Activated T-cell treated with anti-CD3 and anti-CD28 coated beads, Interleukin-2, amount 50 U/mL, for 24 hours (primary cell): ENCODE measurements at regions not wholly inside any gene's neighbourhood (a gene's known extent, or its start where the extent isn't known, plus 50 kb on each side); places are given as distances from the start of the nearest gene placed in this dataset.

ENCODE experiments used
- DNase-seq: peaks from one replicate; pipeline ENCODE4 v3.0.0-alpha.2; 2020
- H3K27ac Mint-ChIP-seq: 2 replicates; pipeline ENCODE4 v1.8.0; 2020; ENCODE audit warnings: mild to moderate bottlenecking, mixed read lengths
- H3K27me3 Mint-ChIP-seq: 2 replicates; pipeline ENCODE4 v1.8.0; 2020; ENCODE audit warnings: mixed read lengths
- H3K36me3 Mint-ChIP-seq: 2 replicates; pipeline ENCODE4 v1.8.0; 2020; ENCODE audit warnings: low read depth, mixed read lengths
- H3K4me1 Mint-ChIP-seq: 2 replicates; pipeline ENCODE4 v1.8.0; 2020; ENCODE audit warnings: low read depth, mixed read lengths
- H3K4me3 Mint-ChIP-seq: 2 replicates; pipeline ENCODE4 v1.8.0; 2020; ENCODE audit warnings: mild to moderate bottlenecking, moderate library complexity, mixed read lengths
- H3K9me3 Mint-ChIP-seq: 2 replicates; pipeline ENCODE4 v1.8.0; 2020; ENCODE audit warnings: mixed read lengths

- no peak overlapping the region for H3K27ac Mint-ChIP-seq
- H3K27me3 Mint-ChIP-seq, result no peaks in the 10 kb centered on the region
- no peaks in the 10 kb centered on the region for H3K4me1 Mint-ChIP-seq
- H3K36me3 Mint-ChIP-seq, result no peaks in the 10 kb centered on the region
- peaks cover 6% of the 10 kb centered on the region for H3K9me3 Mint-ChIP-seq
- DNase-seq, result no peak
- H3K4me3 Mint-ChIP-seq, result no peak overlapping the region
These were observed 811.4 kb downstream of the USP25 start for GRCh38 chr21:16540966-16541727.

DNA sequence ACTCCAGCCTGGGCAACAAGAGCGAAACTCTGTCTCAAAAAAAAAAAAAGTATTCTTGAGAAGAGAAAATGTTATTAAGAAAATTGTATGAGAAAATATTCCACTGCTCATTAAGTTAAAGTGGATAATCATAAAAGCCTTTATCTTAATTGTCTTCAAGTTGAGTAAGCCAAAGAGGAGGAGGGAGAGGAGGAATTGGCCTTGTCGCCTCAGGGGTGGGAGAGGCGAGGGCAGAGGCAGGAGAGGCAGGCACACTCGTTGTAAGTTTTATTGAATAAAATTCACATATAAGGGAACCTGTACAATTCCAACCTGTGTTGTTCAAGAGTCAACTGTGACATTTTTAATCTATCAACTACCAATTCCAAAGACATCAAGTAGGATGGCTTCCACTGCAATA, 820.3 kb downstream of the USP25 start:
- no peaks in the 10 kb centered on the region for H3K36me3 Mint-ChIP-seq
- peaks cover 9% of the 10 kb centered on the region for H3K9me3 Mint-ChIP-seq
- H3K27ac Mint-ChIP-seq, result no peak overlapping the region
- no peak for DNase-seq
- no peaks in the 10 kb centered on the region for H3K4me1 Mint-ChIP-seq
- H3K27me3 Mint-ChIP-seq, result no peaks in the 10 kb centered on the region
- H3K4me3 Mint-ChIP-seq, result no peak overlapping the region

- H3K9me3 Mint-ChIP-seq, result peaks cover 4% of the 10 kb centered on the region
- H3K27me3 Mint-ChIP-seq, result no peaks in the 10 kb centered on the region
- no peaks in the 10 kb centered on the region for H3K4me1 Mint-ChIP-seq
These were observed 821.3 kb downstream of the USP25 start for GRCh38 chr21:16550917-16551741.

DNA sequence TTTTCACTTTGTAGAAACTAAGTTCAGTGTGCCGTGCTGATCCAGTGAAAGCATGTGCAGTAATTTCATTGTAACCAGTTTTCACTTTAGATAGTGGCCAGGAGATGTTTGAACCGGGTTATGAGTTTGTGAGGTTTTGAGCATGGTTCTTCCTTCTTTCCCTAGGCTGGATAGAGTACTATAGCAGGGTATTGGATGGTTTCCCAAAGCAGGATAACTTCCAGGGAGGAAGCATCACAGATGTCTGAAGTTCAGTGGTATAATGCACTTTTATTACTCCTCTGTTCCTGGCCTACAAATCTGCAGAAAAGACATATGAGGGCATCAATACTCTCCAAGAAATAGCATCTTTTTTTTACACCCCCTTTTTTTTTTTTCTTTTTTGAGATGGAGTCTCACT, 823.1 kb downstream of the USP25 start:
- Mint-ChIP-seq H3K36me3 (no peaks in the 10 kb centered on the region), H3K9me3 (peaks cover 4% of the 10 kb centered on the region), H3K27me3 (no peaks in the 10 kb centered on the region), H3K27ac (no peak overlapping the region), H3K4me3 (no peak overlapping the region), H3K4me1 (no peaks in the 10 kb centered on the region)
- DNase-seq, result no peak

More at GRCh38 chr21:16550917-16551741, 821.3 kb downstream of the USP25 start:
- no peak for DNase-seq
- Mint-ChIP-seq H3K4me3 (no peak overlapping the region), H3K36me3 (no peaks in the 10 kb centered on the region), H3K27ac (no peak overlapping the region)

- Mint-ChIP-seq H3K4me1 (no peaks in the 10 kb centered on the region), H3K4me3 (no peak overlapping the region), H3K36me3 (no peaks in the 10 kb centered on the region), H3K27ac (no peak overlapping the region), H3K27me3 (no peaks in the 10 kb centered on the region), H3K9me3 (peaks cover 4% of the 10 kb centered on the region)
- DNase-seq, result no peak
These were observed 824.7 kb downstream of the USP25 start for GRCh38 chr21:16554503-16554902.

DNA sequence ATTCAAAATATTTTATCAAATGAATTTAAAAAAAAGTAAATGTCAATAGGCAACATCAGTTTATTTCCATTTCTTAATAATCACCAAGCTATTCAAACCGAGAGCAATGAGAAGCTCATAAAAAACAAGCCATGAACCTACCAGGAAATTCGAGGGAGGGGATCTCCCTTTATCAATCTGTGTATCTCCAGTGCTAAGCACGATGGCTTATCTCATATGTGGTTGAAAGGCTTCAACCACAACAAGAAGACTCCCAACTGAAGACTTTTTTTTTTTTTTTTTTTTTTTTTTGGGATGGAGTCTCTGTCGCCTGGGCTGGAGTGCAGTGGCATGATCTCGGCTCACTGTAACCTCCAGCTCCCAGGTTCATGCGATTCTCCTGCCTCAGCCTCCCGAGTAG, 833.3 kb downstream of the USP25 start:
- Mint-ChIP-seq H3K36me3 (no peaks in the 10 kb centered on the region), H3K4me1 (no peaks in the 10 kb centered on the region), H3K27me3 (no peaks in the 10 kb centered on the region), H3K4me3 (no peak overlapping the region), H3K27ac (no peak overlapping the region), H3K9me3 (no peaks in the 10 kb centered on the region)
- DNase-seq, result no peak

GRCh38 chr21:16563795-16564194, 834.0 kb downstream of the USP25 start:
- no peak for DNase-seq
- no peak overlapping the region for H3K4me3 Mint-ChIP-seq
- H3K27me3 Mint-ChIP-seq, result no peaks in the 10 kb centered on the region
- H3K36me3 Mint-ChIP-seq, result no peaks in the 10 kb centered on the region
- H3K4me1 Mint-ChIP-seq, result no peaks in the 10 kb centered on the region
- no peaks in the 10 kb centered on the region for H3K9me3 Mint-ChIP-seq
- H3K27ac Mint-ChIP-seq, result no peak overlapping the region

GRCh38 chr21:16568244-16568643, 838.5 kb downstream of the USP25 start:
- Mint-ChIP-seq H3K27ac (no peak overlapping the region), H3K4me3 (no peak overlapping the region), H3K36me3 (no peaks in the 10 kb centered on the region), H3K4me1 (no peaks in the 10 kb centered on the region), H3K27me3 (no peaks in the 10 kb centered on the region), H3K9me3 (no peaks in the 10 kb centered on the region)
- no peak for DNase-seq

DNA sequence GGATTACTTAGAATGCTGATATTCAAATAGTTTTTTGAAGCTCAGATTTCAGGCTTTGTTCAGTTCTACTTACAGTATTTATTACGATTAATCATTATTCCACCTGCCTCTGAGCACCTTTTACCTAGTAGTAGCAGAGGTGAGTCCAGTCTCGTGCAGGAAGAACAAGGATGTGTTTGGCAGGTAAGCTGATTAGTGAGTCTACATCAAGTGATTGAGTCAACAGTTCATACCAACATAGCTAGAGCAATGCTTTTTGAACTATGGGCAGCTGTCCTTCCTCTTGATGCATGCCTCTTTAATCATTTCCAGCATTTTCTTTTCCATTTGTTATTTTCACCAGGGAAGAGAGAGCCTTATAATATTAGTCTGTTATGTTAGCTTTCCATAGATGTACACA, 838.9 kb downstream of the USP25 start:
- Mint-ChIP-seq H3K36me3 (no peaks in the 10 kb centered on the region), H3K9me3 (no peaks in the 10 kb centered on the region)

GRCh38 chr21:16569679-16570078, 839.9 kb downstream of the USP25 start:
- Mint-ChIP-seq H3K4me3 (no peak overlapping the region), H3K36me3 (no peaks in the 10 kb centered on the region), H3K27me3 (no peaks in the 10 kb centered on the region), H3K9me3 (no peaks in the 10 kb centered on the region), H3K27ac (no peak overlapping the region), H3K4me1 (no peaks in the 10 kb centered on the region)
- DNase-seq, result no peak

More for the DNA sequence above, 838.9 kb downstream of the USP25 start:
- DNase-seq, result no peak
- Mint-ChIP-seq H3K27me3 (no peaks in the 10 kb centered on the region), H3K4me1 (no peaks in the 10 kb centered on the region), H3K4me3 (no peak overlapping the region), H3K27ac (no peak overlapping the region)

DNA sequence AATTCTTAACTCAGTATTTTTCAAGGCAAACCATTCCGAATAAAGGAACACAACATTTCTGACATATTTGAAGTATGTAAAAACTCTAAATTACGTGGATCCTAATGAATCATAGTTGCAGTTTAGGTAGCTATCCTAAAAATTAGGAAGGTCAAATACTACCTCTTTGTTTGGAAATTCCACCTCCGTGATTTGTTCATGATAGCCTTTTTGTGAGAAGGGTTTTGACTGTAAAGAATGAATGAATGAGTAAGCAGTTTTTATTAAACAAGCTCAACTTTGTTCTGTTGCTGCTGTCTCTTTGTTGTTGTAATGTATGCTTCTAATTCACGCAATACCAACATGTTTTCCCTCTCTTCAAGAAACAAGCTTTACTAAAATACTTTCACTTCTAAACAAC, 840.4 kb downstream of the USP25 start:
- Mint-ChIP-seq H3K9me3 (no peaks in the 10 kb centered on the region), H3K27ac (no peak overlapping the region), H3K36me3 (no peaks in the 10 kb centered on the region), H3K27me3 (no peaks in the 10 kb centered on the region), H3K4me1 (no peaks in the 10 kb centered on the region), H3K4me3 (no peak overlapping the region)
- no peak for DNase-seq

GRCh38 chr21:16570856-16571255, 841.1 kb downstream of the USP25 start:
- Mint-ChIP-seq H3K4me1 (no peaks in the 10 kb centered on the region), H3K4me3 (no peak overlapping the region), H3K9me3 (no peaks in the 10 kb centered on the region), H3K27me3 (no peaks in the 10 kb centered on the region), H3K36me3 (no peaks in the 10 kb centered on the region), H3K27ac (no peak overlapping the region)
- no peak for DNase-seq

GRCh38 chr21:16571594-16571993, 841.8 kb downstream of the USP25 start:
- Mint-ChIP-seq H3K9me3 (no peaks in the 10 kb centered on the region), H3K27ac (no peak overlapping the region), H3K36me3 (no peaks in the 10 kb centered on the region), H3K4me1 (no peaks in the 10 kb centered on the region), H3K4me3 (no peak overlapping the region), H3K27me3 (no peaks in the 10 kb centered on the region)
- DNase-seq, result no peak

DNA sequence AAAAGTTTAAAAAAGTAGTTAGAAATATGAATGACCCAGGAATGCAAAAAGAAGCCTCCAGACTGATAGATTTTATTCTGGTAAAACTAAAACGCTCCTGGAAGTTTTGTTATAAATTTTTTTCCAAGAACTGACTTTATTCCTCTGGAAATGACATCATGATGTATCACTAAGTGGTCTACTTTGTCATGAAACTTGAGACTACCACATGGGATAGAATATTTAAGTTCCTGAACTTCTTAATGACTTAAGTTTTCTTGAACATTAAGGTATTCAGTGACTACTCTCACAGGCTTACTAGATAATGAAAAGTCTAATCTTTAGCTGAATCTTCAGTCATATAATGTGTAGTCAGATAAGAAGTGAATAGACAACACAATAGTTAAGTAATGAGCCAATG, 842.2 kb downstream of the USP25 start:
- Mint-ChIP-seq H3K27me3 (no peaks in the 10 kb centered on the region), H3K4me3 (no peak overlapping the region), H3K9me3 (no peaks in the 10 kb centered on the region), H3K36me3 (no peaks in the 10 kb centered on the region), H3K27ac (no peak overlapping the region), H3K4me1 (no peaks in the 10 kb centered on the region)
- DNase-seq, result no peak

- Mint-ChIP-seq H3K27me3 (no peaks in the 10 kb centered on the region), H3K27ac (no peak overlapping the region), H3K4me3 (no peak overlapping the region), H3K9me3 (no peaks in the 10 kb centered on the region), H3K36me3 (no peaks in the 10 kb centered on the region), H3K4me1 (no peaks in the 10 kb centered on the region)
- no peak for DNase-seq
These were observed 843.8 kb downstream of the USP25 start for GRCh38 chr21:16573578-16573977.
